Colonic mucosa (tissue), 4 donors: ENCODE measurements at regions not wholly inside any gene's neighbourhood (a gene's known extent, or its start where the extent isn't known, plus 50 kb on each side); places are given as distances from the start of the nearest gene placed in this dataset.
A peak's percentile ranks its signal among the peaks of the same experiment; 100 is the strongest.

Experiments
- DNase-seq: peaks from one replicate; pipeline ENCODE4 v3.0.0-alpha.2; 2020
- H3K27ac ChIP-seq: fragments of 200-600 bp; one replicate; pipeline ENCODE4 v1.8.0; 2021
- H3K27me3 ChIP-seq: fragments of 200-600 bp; one replicate; pipeline ENCODE4 v1.8.0; 2021
- H3K36me3 ChIP-seq: fragments of 200-600 bp; one replicate; pipeline ENCODE4 v1.8.0; 2021
- H3K4me1 ChIP-seq: fragments of 200-600 bp; one replicate; pipeline ENCODE4 v1.8.0; 2021; ENCODE audit warnings: mild to moderate bottlenecking
- H3K4me3 ChIP-seq: fragments of 200-600 bp; one replicate; pipeline ENCODE4 v1.8.0; 2021
- H3K9ac ChIP-seq, 2 donors: one replicate each; pipeline ENCODE4 v1.7.0; 2013; ENCODE audit warnings: control low read depth in 2 of 2, low read depth in 2 of 2, low read length in 2 of 2
- H3K9me3 ChIP-seq: fragments of 200-600 bp; one replicate; pipeline ENCODE4 v1.8.0; 2021
- intact Hi-C: fragments of 100-400 bp; cut with DNase I; formaldehyde crosslinking; loops from one replicate; pipeline ENCODE4 v1.14.1; 2022
- TF ChIP-seq, protein P1 (sequence below): fragments of 200-600 bp; IDR thresholded peaks from one replicate; pipeline ENCODE4 v1.8.0; 2022; ENCODE audit warnings: antibody characterized with exemption, mild to moderate bottlenecking
- donor health status: healthy.
- donor health status: DM: no; HTN: no; CAD: no.
- donor health status: DM: no; HTN: no; CAD: no.

- intact Hi-C loops: loop anchor here (5.0 kb wide), 1 partner anchor 83 kb away; no protein-coding TSS in a partner anchor
- Histone ChIP-seq H3K9ac (no peak overlapping the region), H3K4me3 (no peak overlapping the region), H3K9me3 (no peaks in the 10 kb centered on the region), H3K36me3 (no peaks in the 10 kb centered on the region), H3K4me1 (no peaks in the 10 kb centered on the region), H3K27me3 (no peaks in the 10 kb centered on the region), H3K27ac (no peak overlapping the region)
- TF ChIP-seq, protein P1, sequence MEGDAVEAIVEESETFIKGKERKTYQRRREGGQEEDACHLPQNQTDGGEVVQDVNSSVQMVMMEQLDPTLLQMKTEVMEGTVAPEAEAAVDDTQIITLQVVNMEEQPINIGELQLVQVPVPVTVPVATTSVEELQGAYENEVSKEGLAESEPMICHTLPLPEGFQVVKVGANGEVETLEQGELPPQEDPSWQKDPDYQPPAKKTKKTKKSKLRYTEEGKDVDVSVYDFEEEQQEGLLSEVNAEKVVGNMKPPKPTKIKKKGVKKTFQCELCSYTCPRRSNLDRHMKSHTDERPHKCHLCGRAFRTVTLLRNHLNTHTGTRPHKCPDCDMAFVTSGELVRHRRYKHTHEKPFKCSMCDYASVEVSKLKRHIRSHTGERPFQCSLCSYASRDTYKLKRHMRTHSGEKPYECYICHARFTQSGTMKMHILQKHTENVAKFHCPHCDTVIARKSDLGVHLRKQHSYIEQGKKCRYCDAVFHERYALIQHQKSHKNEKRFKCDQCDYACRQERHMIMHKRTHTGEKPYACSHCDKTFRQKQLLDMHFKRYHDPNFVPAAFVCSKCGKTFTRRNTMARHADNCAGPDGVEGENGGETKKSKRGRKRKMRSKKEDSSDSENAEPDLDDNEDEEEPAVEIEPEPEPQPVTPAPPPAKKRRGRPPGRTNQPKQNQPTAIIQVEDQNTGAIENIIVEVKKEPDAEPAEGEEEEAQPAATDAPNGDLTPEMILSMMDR: peak; percentile 37
- DNase-seq: no peak
Observed at GRCh38 chr13:27868641-27869435, 51.0 kb upstream of the PDX1 start.

- no peaks in the 10 kb centered on the region for H3K4me1 ChIP-seq
- H3K36me3 ChIP-seq: no peaks in the 10 kb centered on the region
- TF ChIP-seq, protein P1: no peak
- no peak overlapping the region for H3K4me3 ChIP-seq
- no peaks in the 10 kb centered on the region for H3K27me3 ChIP-seq
- H3K9me3 ChIP-seq: no peaks in the 10 kb centered on the region
- H3K27ac ChIP-seq: no peak overlapping the region
- intact Hi-C loops: loop anchor here (5.0 kb wide), 1 partner anchor 83 kb away; no protein-coding TSS in a partner anchor
- DNase-seq: no peak
- H3K9ac ChIP-seq: no peak overlapping the region
Observed at GRCh38 chr13:27869436-27870095, 50.2 kb upstream of the PDX1 start.
